Nephron (organoid): ENCODE measurements at regions not wholly inside any gene's neighbourhood (a gene's known extent, or its start where the extent isn't known, plus 50 kb on each side); places are given as distances from the start of the nearest gene placed in this dataset.
"Not testable (repeated sequence)": the region's sequence is repeated elsewhere in the genome, so short reads cannot be mapped to it uniquely, and the experiment has no call there.

Source experiments
- H3K27ac Mint-ChIP-seq, 3 experiments: 2 replicates each; pipeline ENCODE4 v1.8.0; 2020; ENCODE audit warnings: mixed read lengths in 3 of 3, mild to moderate bottlenecking in 2 of 3, moderate library complexity in 1 of 3
- H3K27me3 Mint-ChIP-seq: 2 replicates; pipeline ENCODE4 v1.8.0; 2021; ENCODE audit warnings: low read depth, mild to moderate bottlenecking, moderate library complexity, mixed read lengths
- H3K36me3 Mint-ChIP-seq: 2 replicates; pipeline ENCODE4 v1.8.0; 2020; ENCODE audit warnings: low read depth, mixed read lengths
- H3K4me1 Mint-ChIP-seq: 2 replicates; pipeline ENCODE4 v1.8.0; 2020; ENCODE audit warnings: mixed read lengths
- H3K4me3 Mint-ChIP-seq, 3 experiments: 2 replicates each; pipeline ENCODE4 v1.8.0; 2020; ENCODE audit warnings: mild to moderate bottlenecking in 3 of 3, mixed read lengths in 3 of 3, moderate library complexity in 2 of 3
- H3K9me3 Mint-ChIP-seq: 2 replicates; pipeline ENCODE4 v1.8.0; 2020; ENCODE audit warnings: mixed read lengths
- CTCF ChIP-seq, 3 experiments: fragments of 200-600 bp; sonication (generic); IDR thresholded peaks; one replicate each; pipeline ENCODE4 v1.5.0; 2021; ENCODE audit warnings: antibody characterized with exemption in 3 of 3; ENCODE audit not compliant: unreplicated experiment in 3 of 3

GRCh38 chr7:29734246-29734731 is 72.0 kb upstream of the WIPF3 start:
- Mint-ChIP-seq H3K27me3 (no peaks in the 10 kb centered on the region), H3K36me3 (no peaks in the 10 kb centered on the region), H3K27ac (no peak overlapping the region), H3K4me3 (no peak overlapping the region), H3K4me1 (no peaks in the 10 kb centered on the region), H3K9me3 (peaks cover 2% of the 10 kb centered on the region)
- TF ChIP-seq CTCF (IDR thresholded peaks at IDR 0.05; ENCODE audit: unreplicated experiment in 3 of 3), result no peak

GRCh38 chr7:29747645-29748245 is 58.6 kb upstream of the WIPF3 start:
- H3K36me3 Mint-ChIP-seq, H3K9me3 Mint-ChIP-seq, H3K27me3 Mint-ChIP-seq, H3K27ac Mint-ChIP-seq, H3K4me3 Mint-ChIP-seq: not testable (repeated sequence)
- H3K4me1 Mint-ChIP-seq, result peaks cover 12% of the 10 kb centered on the region

- Mint-ChIP-seq H3K27me3 (peaks cover 2% of the 10 kb centered on the region), H3K36me3 (no peaks in the 10 kb centered on the region), H3K27ac (no peak overlapping the region), H3K9me3 (no peaks in the 10 kb centered on the region), H3K4me3 (no peak overlapping the region), H3K4me1 (peaks cover 12% of the 10 kb centered on the region)
- TF ChIP-seq CTCF (IDR thresholded peaks at IDR 0.05; ENCODE audit: unreplicated experiment in 3 of 3), result peak; percentile 59 to 69 (median 67)
Measured at GRCh38 chr7:29748286-29749099, 57.8 kb upstream of the WIPF3 start.

GRCh38 chr7:29749701-29750321 is 56.5 kb upstream of the WIPF3 start:
- Mint-ChIP-seq H3K9me3 (no peaks in the 10 kb centered on the region), H3K27me3 (no peaks in the 10 kb centered on the region), H3K27ac (no peak overlapping the region), H3K4me3 (no peak overlapping the region), H3K36me3 (no peaks in the 10 kb centered on the region), H3K4me1 (peaks cover 13% of the 10 kb centered on the region)
- TF ChIP-seq CTCF (IDR thresholded peaks at IDR 0.05; ENCODE audit: unreplicated experiment in 3 of 3), result no peak

GRCh38 chr7:29750373-29750940 is 55.9 kb upstream of the WIPF3 start:
- H3K4me3 Mint-ChIP-seq, H3K27me3 Mint-ChIP-seq, H3K9me3 Mint-ChIP-seq, H3K27ac Mint-ChIP-seq, H3K36me3 Mint-ChIP-seq: not testable (repeated sequence)
- peaks cover 17% of the 10 kb centered on the region for H3K4me1 Mint-ChIP-seq

- not testable (repeated sequence) for H3K9me3 Mint-ChIP-seq, H3K27me3 Mint-ChIP-seq, H3K36me3 Mint-ChIP-seq, H3K27ac Mint-ChIP-seq, H3K4me3 Mint-ChIP-seq
- H3K4me1 Mint-ChIP-seq, result peaks cover 17% of the 10 kb centered on the region
Measured at GRCh38 chr7:29751012-29751411, 55.3 kb upstream of the WIPF3 start.

GRCh38 chr7:29754874-29755490 is 51.3 kb upstream of the WIPF3 start:
- Mint-ChIP-seq H3K4me3 (no peak overlapping the region), H3K4me1 (peaks cover 6% of the 10 kb centered on the region), H3K36me3 (no peaks in the 10 kb centered on the region), H3K27ac (no peak overlapping the region), H3K9me3 (no peaks in the 10 kb centered on the region), H3K27me3 (no peaks in the 10 kb centered on the region)
- no peak for TF ChIP-seq CTCF (IDR thresholded peaks at IDR 0.05; ENCODE audit: unreplicated experiment in 3 of 3)
